Kidney (tissue), 13 donors: ENCODE measurements at regions not wholly inside any gene's neighbourhood (a gene's known extent, or its start where the extent isn't known, plus 50 kb on each side); places are given as distances from the start of the nearest gene placed in this dataset.

Experiments used
- DNase-seq, 5 donors: peaks; one replicate each; pipeline ENCODE4 v3.0.0-alpha.2; 2013 to 2020
- FAIRE-seq: peaks from 2 replicates; lab custom pipeline; 2012; peaks lifted over from hg19 to GRCh38; lab: Jason Lieb, UNC
- H3K27ac ChIP-seq, 2 donors: one replicate each; pipeline ENCODE4 v1.7.0; 2013; ENCODE audit warnings: low read depth in 2 of 2, low read length in 2 of 2, inconsistent platforms in 1 of 2
- H3K27me3 ChIP-seq: one replicate; pipeline ENCODE4 v1.7.1; 2013; ENCODE audit warnings: low read length, inconsistent platforms; ENCODE audit not compliant: control insufficient read depth, insufficient read depth
- H3K36me3 ChIP-seq, 3 donors: one replicate each; pipeline versions ENCODE4 v1.7.0 to v1.7.1; 2013; ENCODE audit warnings: low read length in 3 of 3, control low read depth in 1 of 3, inconsistent platforms in 1 of 3; ENCODE audit not compliant: insufficient read depth in 3 of 3, control insufficient read depth in 2 of 3
- H3K4me1 ChIP-seq, 3 donors: one replicate each; pipeline versions ENCODE4 v1.7.0 to v1.7.1; 2013; ENCODE audit warnings: low read length in 3 of 3, inconsistent platforms in 1 of 3, low read depth in 1 of 3; ENCODE audit not compliant: control insufficient read depth in 2 of 3, insufficient read depth in 2 of 3
- H3K4me3 ChIP-seq, 3 donors: one replicate each; pipeline versions ENCODE4 v1.7.0 to v1.8.1; 2013; ENCODE audit warnings: low read length in 3 of 3, control low read depth in 1 of 3, inconsistent platforms in 1 of 3
- H3K9ac ChIP-seq, 3 donors: one replicate each; pipeline versions ENCODE4 v1.7.0 to v1.7.1; 2013; ENCODE audit warnings: low read length in 3 of 3, control low read depth in 1 of 3, inconsistent platforms in 1 of 3
- H3K9me3 ChIP-seq, 3 donors: one replicate each; pipeline versions ENCODE4 v1.7.0 to v1.7.1; 2013; ENCODE audit warnings: low read length in 3 of 3, control low read depth in 1 of 3, inconsistent platforms in 1 of 3; ENCODE audit not compliant: control insufficient read depth in 2 of 3, insufficient read depth in 1 of 3
- CTCF ChIP-seq: IDR thresholded peaks from 3 replicates; pipeline ENCODE4 v1.5.1; 2012; ENCODE audit warnings: mild to moderate bottlenecking, moderate library complexity, borderline replicate concordance; ENCODE audit not compliant: insufficient read depth; ENCODE audit errors: extremely low read depth
- intact Hi-C: fragments of 100-400 bp; cut with DNase I; formaldehyde crosslinking; loops from one replicate; pipeline ENCODE4 v1.11.1; 2022
- donor health status: control.
- donor health status: control.
- donor health status: control.
- donor health status: control.
- donor health status: control.
- donor health status: DM: yes; HTN: yes; CAD: no.
- donor health status: Normal renal cell carcinoma (clear cell type).

DNA sequence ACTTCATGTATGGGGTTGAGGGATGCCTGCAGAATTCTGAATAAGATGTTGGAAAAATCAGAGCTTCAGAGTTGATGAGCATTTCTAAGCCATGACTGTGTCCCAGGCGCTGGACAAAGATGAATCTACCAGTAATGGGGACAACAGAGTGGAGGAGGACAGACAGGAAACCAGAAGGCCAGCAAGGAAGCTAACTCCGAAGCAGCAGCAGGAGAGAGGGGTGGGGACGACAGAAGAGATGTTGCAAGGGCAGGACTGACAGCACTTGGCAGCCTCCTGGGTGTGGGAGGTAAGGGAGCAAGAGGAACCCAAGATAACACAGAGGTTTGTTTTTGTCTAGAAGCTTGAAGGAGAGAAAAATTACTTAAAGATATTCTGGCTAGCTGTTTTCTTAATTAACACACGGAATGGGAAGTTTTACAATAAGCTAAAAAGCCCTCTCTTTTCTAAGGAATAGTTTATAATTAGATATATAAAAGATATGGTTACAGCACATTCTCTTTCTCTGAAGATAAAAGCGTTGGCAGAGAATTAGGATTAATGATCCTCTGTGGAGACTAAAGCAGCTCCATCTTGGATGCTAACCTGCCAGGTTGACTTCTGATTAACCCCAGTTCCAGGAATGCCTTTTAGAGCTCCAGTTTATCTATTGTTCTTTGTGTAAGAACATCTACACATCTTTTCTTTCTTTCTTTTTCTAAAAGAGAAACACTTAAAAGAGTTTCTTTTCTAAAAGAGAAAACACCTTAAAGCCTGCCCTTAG, 92.7 kb downstream of the TENT5C start:
- H3K4me3 ChIP-seq = no peak overlapping the region
- no peak for TF ChIP-seq CTCF
- H3K4me1 ChIP-seq = peaks cover 0 to 3% (median 0%) of the 10 kb centered on the region in 3 donors
- no peaks in the 10 kb centered on the region for H3K27me3 ChIP-seq
- no peaks in the 10 kb centered on the region for H3K9me3 ChIP-seq
- FAIRE-seq = no peak
- intact Hi-C loops = no loop called here
- no peaks in the 10 kb centered on the region for H3K36me3 ChIP-seq
- DNase-seq = no peak
- no peak overlapping the region for H3K9ac ChIP-seq
- no peak overlapping the region for H3K27ac ChIP-seq

DNA sequence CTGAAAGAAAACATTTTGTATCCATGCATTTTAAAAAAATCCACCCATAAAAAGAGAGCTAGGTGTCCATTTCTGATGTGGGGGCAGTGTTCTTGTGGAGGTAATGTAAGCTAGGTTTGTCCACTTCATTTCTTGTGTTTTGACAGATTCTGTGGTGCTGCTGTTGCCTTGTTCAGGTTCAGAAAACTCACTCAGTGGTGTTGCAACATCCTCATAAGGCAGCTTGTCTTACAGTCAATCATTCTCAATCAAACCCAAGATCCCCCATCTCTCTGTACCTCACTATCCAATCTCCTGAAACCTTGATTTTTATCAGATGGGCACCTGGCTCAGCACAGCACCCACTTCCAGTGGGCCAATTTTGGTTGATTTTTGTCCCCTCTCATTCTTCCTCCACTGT, 94.1 kb downstream of the TENT5C start:
- DNase-seq (no peak), FAIRE-seq (no peak)
- no peaks in the 10 kb centered on the region for H3K36me3 ChIP-seq
- H3K4me1 ChIP-seq = peaks cover 0 to 3% (median 0%) of the 10 kb centered on the region in 3 donors
- intact Hi-C loops = no loop called here
- H3K4me3 ChIP-seq = no peak overlapping the region
- H3K27me3 ChIP-seq = no peaks in the 10 kb centered on the region
- H3K9ac ChIP-seq = no peak overlapping the region
- no peaks in the 10 kb centered on the region for H3K9me3 ChIP-seq
- no peak for TF ChIP-seq CTCF
- H3K27ac ChIP-seq = no peak overlapping the region

GRCh38 chr1:117702654-117703053, 96.8 kb downstream of the TENT5C start:
- no peak for TF ChIP-seq CTCF
- intact Hi-C loops = no loop called here
- H3K9ac ChIP-seq = no peak overlapping the region
- no peaks in the 10 kb centered on the region for H3K4me1 ChIP-seq
- no peak overlapping the region for H3K4me3 ChIP-seq
- no peak for DNase-seq
- no peaks in the 10 kb centered on the region for H3K9me3 ChIP-seq
- FAIRE-seq = no peak
- no peak overlapping the region for H3K27ac ChIP-seq
- no peaks in the 10 kb centered on the region for H3K27me3 ChIP-seq
- H3K36me3 ChIP-seq = no peaks in the 10 kb centered on the region

DNA sequence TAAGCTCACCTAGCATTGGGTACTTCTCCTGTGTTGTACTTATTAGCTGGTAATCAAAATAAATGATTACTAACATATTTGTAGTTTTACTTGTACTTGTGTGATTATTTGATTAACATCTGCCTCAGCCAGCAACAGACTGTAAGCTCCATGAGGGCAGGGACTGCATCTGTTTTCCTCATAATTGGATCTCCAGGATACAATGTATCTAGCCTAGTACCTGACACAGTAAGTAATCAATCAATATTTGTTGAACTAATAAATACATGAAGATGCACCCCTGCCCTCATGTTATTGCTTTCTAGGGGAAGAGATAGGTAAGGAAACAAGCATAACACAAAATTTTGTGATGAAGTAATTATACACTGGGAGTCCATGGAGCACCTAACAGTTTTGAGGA, 101.5 kb downstream of the TENT5C start:
- H3K9ac ChIP-seq = no peak overlapping the region
- H3K27me3 ChIP-seq = no peaks in the 10 kb centered on the region
- DNase-seq (no peak), FAIRE-seq (no peak)
- H3K36me3 ChIP-seq = no peaks in the 10 kb centered on the region
- H3K27ac ChIP-seq = no peak overlapping the region
- no peaks in the 10 kb centered on the region for H3K9me3 ChIP-seq
- H3K4me3 ChIP-seq = no peak overlapping the region
- intact Hi-C loops = no loop called here
- TF ChIP-seq CTCF = no peak
- H3K4me1 ChIP-seq = no peaks in the 10 kb centered on the region
